HG03442 (cell line): ENCODE measurements at regions not wholly inside any gene's neighbourhood (a gene's known extent, or its start where the extent isn't known, plus 50 kb on each side); places are given as distances from the start of the nearest gene placed in this dataset.
"Not testable (repeated sequence)": the region's sequence is repeated elsewhere in the genome, so short reads cannot be mapped to it uniquely, and the experiment has no call there.

Source experiments
- ATAC-seq: cut with Tn5 transposase; IDR thresholded peaks from one replicate; pipeline ENCODE4 v1.9.1; 2021; ENCODE audit warnings: mild to moderate bottlenecking, moderate library complexity; ENCODE audit not compliant: unreplicated experiment

DNA sequence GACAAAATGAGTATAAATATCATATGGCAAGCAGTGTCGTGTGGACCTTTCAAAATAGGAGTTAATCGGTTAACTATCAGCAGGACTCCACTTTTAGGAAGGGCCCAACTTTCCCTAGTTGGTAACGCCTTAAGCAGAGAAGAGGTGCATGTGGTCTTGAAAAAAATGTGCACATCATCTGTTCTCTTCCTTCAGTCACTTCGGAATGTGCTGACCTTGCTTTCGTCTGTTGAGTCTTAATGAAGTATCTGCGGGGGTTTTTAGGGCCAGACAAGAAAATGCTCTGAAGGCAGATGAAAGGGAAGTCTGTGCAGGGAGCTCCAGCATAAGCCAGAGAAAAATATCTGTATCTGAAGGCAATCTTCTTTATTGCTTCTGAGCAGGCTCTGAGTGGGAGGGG is 185.2 kb downstream of the AEBP2 start:
- ATAC-seq, result no peak

DNA sequence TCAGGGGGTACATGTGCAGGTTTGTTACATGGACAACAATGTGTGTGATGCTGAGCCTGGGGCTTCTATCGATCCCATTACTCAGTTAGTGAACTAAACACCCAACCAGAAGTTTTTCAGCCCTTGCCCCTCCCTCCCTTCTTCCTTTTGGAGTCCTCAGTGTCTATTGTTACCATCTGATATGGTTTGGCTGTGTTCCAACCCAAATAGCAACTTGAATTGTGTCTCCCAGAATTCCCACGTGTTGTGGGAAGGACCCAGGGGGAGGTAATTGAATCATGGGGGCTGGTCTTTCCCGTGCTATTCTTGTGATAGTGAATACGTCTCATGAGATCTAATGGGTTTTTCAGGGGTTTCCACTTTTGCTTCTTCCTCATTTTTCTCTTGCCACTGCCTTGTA is 186.3 kb downstream of the AEBP2 start:
- not testable (repeated sequence) for ATAC-seq

DNA sequence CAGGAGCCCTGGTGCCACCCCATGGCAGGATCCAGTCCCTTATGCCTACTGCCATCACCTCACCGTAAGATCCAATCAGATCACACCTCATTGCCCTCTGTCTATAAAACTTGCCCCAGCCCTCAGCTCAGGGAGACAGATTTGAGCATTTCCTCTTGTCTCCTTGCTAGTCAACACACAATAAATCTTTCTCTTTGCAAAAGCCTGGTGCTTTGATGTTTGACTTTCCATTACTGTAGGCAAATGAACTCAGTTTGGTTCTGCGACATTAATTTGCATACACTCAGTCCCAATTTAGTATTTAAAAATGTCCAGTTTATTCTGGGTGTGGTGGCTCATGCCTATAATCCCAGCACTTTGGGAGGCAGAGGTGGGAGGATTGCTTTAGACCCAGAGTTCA is 188.4 kb downstream of the AEBP2 start:
- ATAC-seq, result no peak

GRCh38 chr12:19630536-19630935 is 191.2 kb downstream of the AEBP2 start:
- no peak for ATAC-seq

- ATAC-seq, result no peak
Observed at GRCh38 chr12:19633194-19633593, 193.9 kb downstream of the AEBP2 start.

GRCh38 chr12:19633641-19634040 is 194.3 kb downstream of the AEBP2 start:
- ATAC-seq, result no peak

DNA sequence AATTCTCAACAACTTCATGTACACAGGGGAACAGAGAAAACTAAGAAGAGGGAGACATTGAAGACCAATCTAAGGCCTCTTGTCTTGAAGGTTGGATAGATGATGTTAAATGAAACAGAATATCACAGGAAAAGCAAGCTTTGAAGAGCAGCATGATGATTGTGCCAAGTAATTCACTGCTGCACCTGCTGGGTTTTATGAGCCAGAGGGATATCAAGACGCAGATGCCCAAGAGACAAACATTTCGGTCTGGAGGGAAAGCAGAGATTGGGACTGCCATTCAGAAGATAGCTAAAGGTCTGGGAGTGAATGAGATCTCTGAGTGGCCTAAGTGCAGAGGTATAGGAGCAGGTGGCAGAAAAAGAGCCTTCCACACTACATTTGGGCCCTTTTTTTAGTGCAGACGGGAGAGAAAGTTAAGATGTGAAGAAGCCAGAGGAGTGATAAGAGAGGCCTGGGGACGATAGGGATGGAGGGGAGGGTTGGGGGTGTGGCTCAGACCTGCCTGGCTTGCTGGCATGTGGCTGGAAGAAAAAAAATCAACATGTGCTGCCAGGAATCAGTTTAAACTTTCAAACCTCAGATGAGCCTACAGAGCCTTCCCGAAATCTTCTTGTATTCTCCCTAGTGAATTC is 200.6 kb downstream of the AEBP2 start:
- no peak for ATAC-seq

DNA sequence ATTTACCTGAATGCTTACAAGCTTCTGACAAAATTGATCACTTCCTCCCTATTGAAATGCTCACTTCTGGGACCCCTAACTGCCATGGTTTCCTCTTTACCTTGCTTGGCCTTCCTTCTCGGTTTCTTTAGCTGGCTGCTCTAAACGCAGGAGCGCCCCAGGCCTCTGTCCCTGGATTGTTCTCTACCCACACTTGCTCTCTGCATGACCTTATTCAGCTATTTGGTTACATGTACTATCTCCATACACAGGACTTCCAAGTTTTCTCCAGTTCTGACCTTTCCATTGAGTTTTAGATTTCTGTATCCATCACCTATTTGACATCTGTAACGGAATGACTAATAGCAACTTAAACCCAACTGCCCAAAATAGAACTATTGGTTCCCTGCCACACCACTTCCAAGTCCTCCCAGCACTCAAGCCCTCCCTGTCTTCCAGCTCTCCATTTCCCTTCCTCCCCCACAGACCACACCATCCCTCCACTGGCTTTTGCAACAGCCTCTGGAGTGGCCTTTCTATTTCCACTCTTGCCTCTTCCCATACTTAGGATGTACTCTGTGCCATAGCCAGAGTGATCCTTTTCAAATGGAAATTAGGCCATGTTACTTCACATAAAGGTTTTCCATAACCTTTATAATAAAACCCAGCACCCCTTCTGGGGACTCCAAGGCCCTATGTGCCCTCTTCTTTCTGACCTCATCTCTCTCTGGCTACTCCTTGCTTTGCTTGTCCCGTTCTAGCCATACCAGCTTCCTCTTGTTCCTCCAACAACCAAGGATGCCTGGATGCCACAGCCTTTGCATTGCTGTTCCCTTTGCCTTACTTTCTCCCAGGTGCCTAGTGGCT is 202.2 kb downstream of the AEBP2 start:
- no peak for ATAC-seq

DNA sequence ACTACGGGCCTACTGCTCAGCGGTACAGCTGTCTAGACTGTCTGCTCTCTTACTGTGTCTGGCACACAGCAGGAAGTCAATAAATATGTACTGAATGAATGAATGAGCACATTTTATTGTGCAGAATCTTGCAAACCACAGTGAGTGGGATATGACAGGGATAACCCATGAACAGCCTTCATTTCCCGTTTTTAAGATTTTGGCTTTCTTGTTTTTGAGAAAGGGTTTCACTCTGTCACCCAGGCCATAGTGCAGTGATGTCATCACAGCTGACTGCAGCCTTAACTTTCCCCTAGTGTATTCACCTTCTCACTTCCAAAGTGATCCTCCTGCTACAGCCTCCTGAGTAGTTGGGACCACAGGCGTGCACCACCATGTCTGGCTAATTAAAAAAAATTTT is 203.1 kb downstream of the AEBP2 start:
- no peak for ATAC-seq

DNA sequence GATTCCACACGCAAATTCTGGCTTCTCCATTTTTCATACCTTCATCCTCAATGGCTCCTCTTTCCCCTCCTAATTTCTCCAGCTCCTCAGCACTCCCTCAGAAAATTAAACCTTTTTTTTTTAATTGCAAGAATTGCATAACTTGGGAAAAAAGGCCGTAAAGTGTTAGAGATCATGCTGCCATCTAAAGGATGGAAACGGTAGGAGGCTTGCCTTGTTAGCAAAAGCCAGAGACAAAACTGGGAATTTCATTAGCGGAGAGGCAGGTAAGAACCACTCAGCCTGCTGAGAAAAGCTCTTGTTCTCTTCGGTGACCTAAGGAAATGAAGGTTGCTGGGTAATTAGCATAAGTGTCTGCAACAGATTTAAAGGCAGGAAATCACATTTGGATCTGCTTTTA is 204.3 kb downstream of the AEBP2 start:
- no peak for ATAC-seq

DNA sequence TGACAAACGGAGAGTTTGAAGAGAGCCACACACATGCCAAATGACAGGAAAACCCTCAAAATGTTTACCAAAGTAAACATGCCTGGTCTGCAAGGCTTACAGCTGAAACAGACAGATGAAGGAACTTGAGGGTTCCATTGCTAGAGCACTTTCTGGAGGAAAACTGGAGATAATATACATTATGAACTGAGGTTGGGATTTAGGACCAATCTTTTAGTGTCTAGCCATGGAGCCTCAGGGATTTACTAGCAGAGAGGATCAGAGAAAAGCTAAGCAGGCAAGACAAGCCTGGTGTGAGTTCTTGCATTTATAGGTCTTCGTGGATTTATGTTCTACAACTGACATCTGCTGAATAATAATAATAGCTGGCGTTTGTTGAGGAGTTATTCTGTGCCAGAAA is 205.3 kb downstream of the AEBP2 start:
- no peak for ATAC-seq

GRCh38 chr12:19645823-19646222 is 206.5 kb downstream of the AEBP2 start:
- ATAC-seq, result no peak

- ATAC-seq, result no peak
Observed at GRCh38 chr12:19646599-19646998, 207.3 kb downstream of the AEBP2 start.

- ATAC-seq, result no peak
Observed at GRCh38 chr12:19647806-19648556, 208.7 kb downstream of the AEBP2 start.

GRCh38 chr12:19648591-19648990 is 209.3 kb downstream of the AEBP2 start:
- ATAC-seq, result no peak

- no peak for ATAC-seq
Observed at GRCh38 chr12:19652386-19652785, 213.1 kb downstream of the AEBP2 start.

GRCh38 chr12:19654650-19655376 is 215.5 kb downstream of the AEBP2 start:
- no peak for ATAC-seq

- ATAC-seq, result no peak
Observed at GRCh38 chr12:19657118-19657731, 217.9 kb downstream of the AEBP2 start.

GRCh38 chr12:19657732-19658130 is 218.4 kb downstream of the AEBP2 start:
- ATAC-seq, result no peak

GRCh38 chr12:19659086-19659485 is 219.8 kb downstream of the AEBP2 start:
- no peak for ATAC-seq

- ATAC-seq, result no peak
Observed at GRCh38 chr12:19659501-19659900, 220.2 kb downstream of the AEBP2 start.
